K562 (cell line): ENCODE measurements at regions not wholly inside any gene's neighbourhood (a gene's known extent, or its start where the extent isn't known, plus 50 kb on each side); places are given as distances from the start of the nearest gene placed in this dataset.

Source experiments
- ATAC-seq: fragments of 200-7000 bp; cut with Tn5 transposase; 3 replicates; pipeline ENCODE4 v1.9.1; 2020; ENCODE audit warnings: moderate library complexity
- BruUV-seq: library from RNA; stranded (reverse); fragments of 400-500 nt; replicated peaks from 2 replicates; lab custom pipeline; 2021; lab: Mats Ljungman, UMichigan
- CTCF ChIA-PET: fragments of 300-600 bp; formaldehyde crosslinking; extraction: SDS; loops from one replicate; lab custom pipeline; 2021; ENCODE audit warnings: low intra/inter-chr PET ratio; lab: Yijun Ruan, JAX
- POLR2A ChIA-PET: fragments of 300-600, 350-650 bp; sonication (Branson Sonifier 250); formaldehyde crosslinking; extraction: SDS; loops from one replicate; lab custom pipeline; 2021; ENCODE audit warnings: antibody characterized with exemption, inconsistent platforms; lab: Yijun Ruan, JAX
- DNase-seq, 4 experiments: peaks; one replicate each; pipeline versions ENCODE4 v3.0.0 to v3.0.0-alpha.2; 2011 to 2018; ENCODE audit warnings: low spot score in 3 of 4, mixed read lengths in 3 of 4; ENCODE audit errors: extremely low read depth in 1 of 4
- FAIRE-seq: peaks from 2 replicates; lab custom pipeline; 2011; peaks lifted over from hg19 to GRCh38; lab: Jason Lieb, UNC
- H2AFZ ChIP-seq: 2 replicates; pipeline ENCODE4 v1.6.0; 2011; ENCODE audit warnings: low read depth, low read length, control low read depth, inconsistent platforms
- H3K27ac ChIP-seq: fragments of 200-600 bp; 3 replicates; pipeline ENCODE4 v1.8.0; 2011; ENCODE audit warnings: low read depth, mild to moderate bottlenecking, control low read depth, inconsistent platforms, low read length, moderate library complexity, mixed read lengths; ENCODE audit errors: extremely low read depth
- H3K27me3 ChIP-seq, 2 experiments: fragments of 300-600 bp in 1 of 2; 2 replicates in 1 of 2; 3 replicates in 1 of 2; pipeline versions ENCODE4 v1.6.0 to v1.8.0; 2011; ENCODE audit warnings: inconsistent platforms in 2 of 2, low read length in 2 of 2, mild to moderate bottlenecking in 1 of 2, mixed read lengths in 1 of 2, moderate library complexity in 1 of 2; ENCODE audit not compliant: control insufficient read depth in 2 of 2, insufficient read depth in 2 of 2
- H3K36me3 ChIP-seq: fragments of 300-600 bp; 3 replicates; pipeline ENCODE4 v1.8.0; 2011; ENCODE audit warnings: mild to moderate bottlenecking, low read length, inconsistent platforms; ENCODE audit not compliant: control insufficient read depth, insufficient read depth
- H3K4me1 ChIP-seq, 2 experiments: fragments of 200-600 bp in 1 of 2; replicated peaks in 1 of 2; 2 replicates in 1 of 2; 3 replicates in 1 of 2; pipeline versions ENCODE4 v1.5.1 to v1.8.0; 2011; ENCODE audit warnings: inconsistent platforms in 2 of 2, low read length in 2 of 2, mild to moderate bottlenecking in 1 of 2, mixed read lengths in 1 of 2, moderate library complexity in 1 of 2; ENCODE audit not compliant: control insufficient read depth in 2 of 2, insufficient read depth in 2 of 2
- H3K4me2 ChIP-seq: 2 replicates; pipeline ENCODE4 v1.6.1; 2011; ENCODE audit warnings: low read length, control low read depth, inconsistent platforms, mixed read lengths; ENCODE audit not compliant: insufficient read depth
- H3K4me3 ChIP-seq: fragments of 200-600 bp; sonication (generic), shearing (Covaris generic); 2 replicates; pipeline ENCODE4 v1.5.1; 2016; ENCODE audit warnings: control low read depth, inconsistent platforms
- H3K79me2 ChIP-seq: fragments of 200-600 bp; 3 replicates; pipeline ENCODE4 v1.8.0; 2011; ENCODE audit warnings: low read length, inconsistent platforms; ENCODE audit not compliant: control insufficient read depth, insufficient read depth
- H3K9ac ChIP-seq, 2 experiments: 2 replicates each; pipeline versions ENCODE4 v1.6.0 to v1.6.1; 2011; ENCODE audit warnings: low read depth in 2 of 2, low read length in 2 of 2, control low read depth in 1 of 2, inconsistent platforms in 1 of 2, mild to moderate bottlenecking in 1 of 2, mixed read lengths in 1 of 2; ENCODE audit not compliant: insufficient read depth in 1 of 2
- H3K9me1 ChIP-seq: one replicate; pipeline ENCODE4 v1.6.0; 2011; ENCODE audit warnings: inconsistent platforms, mild to moderate bottlenecking, low read length, moderate library complexity; ENCODE audit not compliant: control insufficient read depth, insufficient read depth
- H3K9me3 ChIP-seq: replicated peaks from 2 replicates; pipeline ENCODE4 v1.5.1; 2011; ENCODE audit warnings: low read depth, low read length, inconsistent platforms; ENCODE audit not compliant: control insufficient read depth, insufficient read depth
- H4K20me1 ChIP-seq: replicated peaks from 2 replicates; pipeline ENCODE4 v1.6.1; 2011; ENCODE audit warnings: low read length, inconsistent platforms, mixed read lengths; ENCODE audit not compliant: control insufficient read depth, insufficient read depth
- ASH1L ChIP-seq: fragments of 450-650 bp; IDR thresholded peaks from 2 replicates; pipeline ENCODE4 v1.6.1; 2018; ENCODE audit warnings: borderline replicate concordance, mild to moderate bottlenecking, low read depth; ENCODE audit not compliant: partially characterized antibody
- CXXC5 ChIP-seq: fragments of 250-450 bp; sonication (Bioruptor Pico); IDR thresholded peaks from 2 replicates; pipeline ENCODE4 v1.8.0; 2022; ENCODE audit warnings: inconsistent platforms, mild to moderate bottlenecking, moderate library complexity
- E2F3 ChIP-seq: fragments of 250-450 bp; sonication (Bioruptor Pico); IDR thresholded peaks from 2 replicates; pipeline ENCODE4 v1.4.0; 2020; ENCODE audit warnings: mild to moderate bottlenecking
- FOS ChIP-seq: IDR thresholded peaks from 3 replicates; pipeline ENCODE4 v1.6.1; 2011; ENCODE audit not compliant: insufficient read length; ENCODE audit errors: extremely low read depth
- FOXA1 ChIP-seq: fragments of 450-650 bp; IDR thresholded peaks from 2 replicates; pipeline ENCODE4 v1.6.1; 2016; ENCODE audit warnings: mild to moderate bottlenecking, borderline replicate concordance
- GATAD2A ChIP-seq: fragments of 450-650 bp; IDR thresholded peaks from 2 replicates; pipeline ENCODE4 v1.6.1; 2017
- SP2 ChIP-seq: IDR thresholded peaks from 2 replicates; pipeline ENCODE4 v1.6.1; 2011; ENCODE audit warnings: mild to moderate bottlenecking, low read depth, low read length, moderate library complexity; ENCODE audit not compliant: poor library complexity, severe bottlenecking; ENCODE audit errors: extremely low read depth
- SRSF7 ChIP-seq: fragments of 200-400 bp; formaldehyde crosslinking; optimal IDR thresholded peaks from 2 replicates; pipeline ENCODE3; 2017; ENCODE audit warnings: mild to moderate bottlenecking, low read depth, low read length
- ZNF444 ChIP-seq: fragments of 250-450 bp; sonication (Bioruptor Pico); IDR thresholded peaks from 2 replicates; pipeline ENCODE4 v1.4.0; 2020; ENCODE audit warnings: mild to moderate bottlenecking, moderate library complexity
- WGBS: fragments of 100-300 bp; shearing (Covaris generic); methylation state at CpG from one replicate; pipeline ENCODE4 v1.1.6; 2016; ENCODE audit warnings: low coverage, mixed read lengths; ENCODE audit not compliant: insufficient coverage; ENCODE audit errors: missing lambda C conversion rate; 5-methylcytosine and 5-hydroxymethylcytosine counted together
- in situ Hi-C: fragments of 300-500 bp; cut with MboI; formaldehyde crosslinking; loops from 4 replicates; pipeline ENCODE4 v1.15.0; 2018; ENCODE audit warnings: inconsistent platforms, mixed read lengths
- intact Hi-C: fragments of 100-400 bp; cut with micrococcal nuclease; formaldehyde crosslinking; loops from 2 replicates; pipeline ENCODE4 v1.14.2; 2022

- intact Hi-C loops (no loop called here), in situ Hi-C loops (no loop called here)
- Histone ChIP-seq H3K9me3 (no peaks in the 10 kb centered on the region; the same call in 1 of the 2 replicates), H3K9me1 (no peaks in the 10 kb centered on the region), H4K20me1 (no peaks in the 10 kb centered on the region), H3K4me3 (no peak overlapping the region), H3K79me2 (no peaks in the 10 kb centered on the region), H3K9ac (no peak overlapping the region), H3K4me2 (no peak overlapping the region), H3K4me1 (no peaks in the 10 kb centered on the region), H3K27me3 (no peaks in the 10 kb centered on the region), H3K36me3 (no peaks in the 10 kb centered on the region), H3K27ac (no peak overlapping the region), H2AFZ (no peak overlapping the region)
- CTCF ChIA-PET: no interaction called here
- WGBS: 0% methylated on average over 5 of the region's 5 CpGs
- ATAC-seq (no peak), DNase-seq (no peak), FAIRE-seq (no peak)
- TF ChIP-seq SRSF7 (no peak), FOXA1 (no peak), ASH1L (no peak), FOS (no peak), E2F3 (CRISPR knock-in tag) (no peak), ZNF444 (CRISPR knock-in tag) (no peak), GATAD2A (no peak), SP2 (no peak), CXXC5 (no peak)
- no TSS peak for BruUV-seq
- POLR2A ChIA-PET: no interaction called here
Observed at GRCh38 chr13:84607261-84608013, 725.2 kb upstream of the SLITRK1 start.
